ENCODE measurements at regions not wholly inside any gene's neighbourhood (a gene's known extent, or its start where the extent isn't known, plus 50 kb on each side); places are given as distances from the start of the nearest gene placed in this dataset.
A peak's percentile ranks its signal among the peaks of the same experiment; 100 is the strongest.

DNA sequence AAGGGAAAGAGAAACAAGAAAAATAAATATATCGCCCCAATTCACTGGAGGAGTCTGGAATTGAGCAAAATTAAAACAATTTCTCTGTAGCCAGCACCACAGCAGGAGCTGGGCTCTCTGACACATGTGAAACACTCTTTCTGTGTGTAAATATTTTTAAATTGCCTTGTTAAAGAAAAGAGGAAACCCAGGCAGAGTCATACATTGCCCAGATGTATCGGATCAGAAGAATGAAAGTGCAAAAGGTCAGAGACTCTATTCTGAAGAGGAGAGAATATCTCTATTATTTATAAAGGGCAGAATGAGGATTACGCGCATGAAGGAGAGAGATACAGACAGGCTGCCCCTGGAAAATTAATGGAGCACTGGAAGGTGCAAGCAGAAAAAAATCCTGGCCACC is 127.0 kb upstream of the MAN1A1 start:
- H3K36me3 ChIP-seq (ENCODE audit: low read depth): no peaks in the 10 kb centered on the region
- DNase-seq (no peak), ATAC-seq (peak; percentile 51)
- H3K9me3 ChIP-seq: no peaks in the 10 kb centered on the region
- TF ChIP-seq, protein P1, sequence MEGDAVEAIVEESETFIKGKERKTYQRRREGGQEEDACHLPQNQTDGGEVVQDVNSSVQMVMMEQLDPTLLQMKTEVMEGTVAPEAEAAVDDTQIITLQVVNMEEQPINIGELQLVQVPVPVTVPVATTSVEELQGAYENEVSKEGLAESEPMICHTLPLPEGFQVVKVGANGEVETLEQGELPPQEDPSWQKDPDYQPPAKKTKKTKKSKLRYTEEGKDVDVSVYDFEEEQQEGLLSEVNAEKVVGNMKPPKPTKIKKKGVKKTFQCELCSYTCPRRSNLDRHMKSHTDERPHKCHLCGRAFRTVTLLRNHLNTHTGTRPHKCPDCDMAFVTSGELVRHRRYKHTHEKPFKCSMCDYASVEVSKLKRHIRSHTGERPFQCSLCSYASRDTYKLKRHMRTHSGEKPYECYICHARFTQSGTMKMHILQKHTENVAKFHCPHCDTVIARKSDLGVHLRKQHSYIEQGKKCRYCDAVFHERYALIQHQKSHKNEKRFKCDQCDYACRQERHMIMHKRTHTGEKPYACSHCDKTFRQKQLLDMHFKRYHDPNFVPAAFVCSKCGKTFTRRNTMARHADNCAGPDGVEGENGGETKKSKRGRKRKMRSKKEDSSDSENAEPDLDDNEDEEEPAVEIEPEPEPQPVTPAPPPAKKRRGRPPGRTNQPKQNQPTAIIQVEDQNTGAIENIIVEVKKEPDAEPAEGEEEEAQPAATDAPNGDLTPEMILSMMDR (IDR thresholded peaks at IDR 0.05): no peak
- H3K4me3 ChIP-seq: no peak overlapping the region
- peaks cover 20% of the 10 kb centered on the region for H3K4me1 ChIP-seq (ENCODE audit: low read depth)
- intact Hi-C loops (cut with DNase I, micrococcal nuclease): no loop called here

GRCh38 chr6:119476024-119476423 is 126.5 kb upstream of the MAN1A1 start:
- Histone ChIP-seq H3K9me3 (no peaks in the 10 kb centered on the region), H3K36me3 (ENCODE audit: low read depth) (no peaks in the 10 kb centered on the region), H3K4me1 (ENCODE audit: low read depth) (peaks cover 19% of the 10 kb centered on the region), H3K4me3 (no peak overlapping the region)
- intact Hi-C loops (cut with DNase I, micrococcal nuclease): no loop called here
- no peak for ATAC-seq
- DNase-seq: no peak
- TF ChIP-seq, protein P1 (IDR thresholded peaks at IDR 0.05): no peak

GRCh38 chr6:119470893-119471542 is 121.5 kb upstream of the MAN1A1 start:
- TF ChIP-seq, protein P1 (IDR thresholded peaks at IDR 0.05): no peak
- no peaks in the 10 kb centered on the region for H3K4me1 ChIP-seq (ENCODE audit: low read depth)
- intact Hi-C loops (cut with DNase I, micrococcal nuclease): no loop called here
- ATAC-seq: no peak
- no peak for DNase-seq
- no peak overlapping the region for H3K4me3 ChIP-seq
- H3K9me3 ChIP-seq: no peaks in the 10 kb centered on the region
- H3K36me3 ChIP-seq (ENCODE audit: low read depth): no peaks in the 10 kb centered on the region

DNA sequence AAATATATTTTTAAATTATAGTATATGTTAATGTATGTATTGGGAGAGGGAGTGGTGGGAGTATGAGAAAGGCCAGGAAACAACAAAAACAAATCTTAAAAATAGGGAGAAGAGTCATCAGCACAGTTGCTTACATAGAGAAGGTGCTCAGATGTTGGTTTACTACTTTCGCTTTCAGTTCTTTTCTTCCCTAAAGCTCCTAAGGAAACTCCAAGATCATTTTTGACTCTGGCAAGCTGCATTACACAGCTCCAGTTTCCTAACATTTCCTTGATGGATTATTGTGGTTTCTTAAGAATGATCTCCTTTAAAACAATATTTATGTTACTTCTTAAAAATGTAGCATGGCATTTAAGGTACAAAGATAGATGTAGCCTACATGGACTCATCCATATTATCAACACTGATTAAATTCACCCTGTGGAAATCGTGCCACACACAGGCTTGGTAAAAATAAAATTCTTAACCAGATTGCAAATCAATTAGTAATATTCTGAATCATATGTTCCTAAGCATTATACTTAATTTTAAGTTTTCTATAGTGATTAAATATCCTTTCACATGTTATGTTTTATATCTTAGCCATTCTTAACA is 118.0 kb upstream of the MAN1A1 start:
- TF ChIP-seq, protein P1 (IDR thresholded peaks at IDR 0.05): no peak
- Histone ChIP-seq H3K36me3 (ENCODE audit: low read depth) (no peaks in the 10 kb centered on the region), H3K4me3 (no peak overlapping the region), H3K4me1 (ENCODE audit: low read depth) (no peaks in the 10 kb centered on the region), H3K9me3 (no peaks in the 10 kb centered on the region)
- ATAC-seq (peak; percentile 73), DNase-seq (no peak)
- intact Hi-C loops (cut with DNase I, micrococcal nuclease): no loop called here

- Histone ChIP-seq H3K4me1 (ENCODE audit: low read depth) (no peaks in the 10 kb centered on the region), H3K36me3 (ENCODE audit: low read depth) (no peaks in the 10 kb centered on the region), H3K4me3 (no peak overlapping the region), H3K9me3 (no peaks in the 10 kb centered on the region)
- no peak for ATAC-seq
- no peak for DNase-seq
- TF ChIP-seq, protein P1 (IDR thresholded peaks at IDR 0.05): no peak
- intact Hi-C loops (cut with DNase I, micrococcal nuclease): no loop called here
These were observed 116.7 kb upstream of the MAN1A1 start for GRCh38 chr6:119466226-119466625.
